Small intestine (tissue), 7 donors: ENCODE measurements at regions not wholly inside any gene's neighbourhood (a gene's known extent, or its start where the extent isn't known, plus 50 kb on each side); places are given as distances from the start of the nearest gene placed in this dataset.
A peak's percentile ranks its signal among the peaks of the same experiment; 100 is the strongest.

Experiments used
- DNase-seq, 2 donors: peaks; one replicate each; pipeline versions ENCODE4 v3.0.0 to v3.0.0-alpha.2; 2013
- FAIRE-seq: peaks from 2 replicates; lab custom pipeline; 2012; peaks lifted over from hg19 to GRCh38; lab: Jason Lieb, UNC
- H3K27ac ChIP-seq, 3 donors: one replicate each; pipeline ENCODE4 v1.5.1; 2013; ENCODE audit warnings: low read length in 2 of 3, mild to moderate bottlenecking in 2 of 3, control low read depth in 1 of 3, inconsistent platforms in 1 of 3, low read depth in 1 of 3, moderate library complexity in 1 of 3
- H3K27me3 ChIP-seq, 3 donors: one replicate each; pipeline ENCODE4 v1.6.1; 2013; ENCODE audit warnings: low read length in 3 of 3, inconsistent platforms in 1 of 3; ENCODE audit not compliant: control insufficient read depth in 3 of 3, insufficient read depth in 3 of 3
- H3K36me3 ChIP-seq, 3 donors: one replicate each; pipeline ENCODE4 v1.6.1; 2013; ENCODE audit warnings: low read length in 3 of 3, inconsistent platforms in 1 of 3, low read depth in 1 of 3, mild to moderate bottlenecking in 1 of 3, moderate library complexity in 1 of 3; ENCODE audit not compliant: control insufficient read depth in 3 of 3, insufficient read depth in 2 of 3
- H3K4me1 ChIP-seq, 3 donors: one replicate each; pipeline ENCODE4 v1.6.1; 2013; ENCODE audit warnings: low read length in 2 of 3, inconsistent platforms in 1 of 3, low read depth in 1 of 3, mild to moderate bottlenecking in 1 of 3, moderate library complexity in 1 of 3; ENCODE audit not compliant: control insufficient read depth in 3 of 3, insufficient read depth in 2 of 3
- H3K4me3 ChIP-seq, 3 donors: one replicate each; pipeline ENCODE4 v1.5.1; 2013; ENCODE audit warnings: low read length in 3 of 3, control low read depth in 1 of 3, inconsistent platforms in 1 of 3, low read depth in 1 of 3, mild to moderate bottlenecking in 1 of 3, moderate library complexity in 1 of 3
- H3K9me3 ChIP-seq, 2 donors: one replicate each; pipeline ENCODE4 v1.6.1; 2013; ENCODE audit warnings: low read depth in 1 of 2, low read length in 1 of 2; ENCODE audit not compliant: control insufficient read depth in 2 of 2, insufficient read depth in 1 of 2
- WGBS, 3 donors: extraction: QIAGEN DNeasy Blood & Tissue Kit; methylation state at CpG; one replicate each; pipeline ENCODE4 v1.1.7; 2013; 5-methylcytosine and 5-hydroxymethylcytosine counted together
- donor health status: healthy with polysubstance abuse.
- donor health status: control.
- donor health status: control.
- donor health status: Bipolar disorder and iron deficiency.
- donor health status: healthy.

- no peaks in the 10 kb centered on the region for H3K27me3 ChIP-seq
- H3K4me3 ChIP-seq: no peak overlapping the region
- no peaks in the 10 kb centered on the region for H3K36me3 ChIP-seq
- FAIRE-seq: no peak
- WGBS, 3 donors: 47 to 75% (median 67%) methylated on average over 4 of the region's 4 CpGs
- no peaks in the 10 kb centered on the region for H3K9me3 ChIP-seq
- H3K27ac ChIP-seq: no peak overlapping the region
- no peak for DNase-seq
- no peaks in the 10 kb centered on the region for H3K4me1 ChIP-seq
Observed at GRCh38 chr12:24600551-24600950, 348.4 kb downstream of the BCAT1 start.

- 76 to 78% (median 78%) methylated on average over 5 of the region's 5 CpGs for WGBS, 3 donors
- H3K27ac ChIP-seq: no peak overlapping the region
- DNase-seq (no peak), FAIRE-seq (no peak)
- no peaks in the 10 kb centered on the region for H3K27me3 ChIP-seq
- no peaks in the 10 kb centered on the region for H3K4me1 ChIP-seq
- no peaks in the 10 kb centered on the region for H3K36me3 ChIP-seq
- H3K4me3 ChIP-seq: no peak overlapping the region
- H3K9me3 ChIP-seq: no peaks in the 10 kb centered on the region
Observed at GRCh38 chr12:24599736-24600135, 349.2 kb downstream of the BCAT1 start.

GRCh38 chr12:24597580-24597979 is 351.3 kb downstream of the BCAT1 start:
- no peak overlapping the region for H3K27ac ChIP-seq
- FAIRE-seq (no peak), DNase-seq (no peak)
- H3K4me1 ChIP-seq: no peaks in the 10 kb centered on the region
- H3K9me3 ChIP-seq: no peaks in the 10 kb centered on the region
- WGBS, 3 donors: 18 to 51% (median 31%) methylated on average over 3 of the region's 3 CpGs
- H3K4me3 ChIP-seq: no peak overlapping the region
- no peaks in the 10 kb centered on the region for H3K27me3 ChIP-seq
- H3K36me3 ChIP-seq: no peaks in the 10 kb centered on the region

GRCh38 chr12:24596768-24597388 is 352.0 kb downstream of the BCAT1 start:
- no peaks in the 10 kb centered on the region for H3K27me3 ChIP-seq
- H3K4me3 ChIP-seq: no peak overlapping the region
- DNase-seq (peak; percentile 2 to 10), FAIRE-seq (no peak)
- no peak overlapping the region for H3K27ac ChIP-seq
- no peaks in the 10 kb centered on the region for H3K9me3 ChIP-seq
- WGBS, 3 donors: 53 to 60% (median 54%) methylated on average over 2 of the region's 2 CpGs
- H3K36me3 ChIP-seq: no peaks in the 10 kb centered on the region
- no peaks in the 10 kb centered on the region for H3K4me1 ChIP-seq

GRCh38 chr12:24595652-24596235 is 353.2 kb downstream of the BCAT1 start:
- no peak overlapping the region for H3K4me3 ChIP-seq
- WGBS, 3 donors: 43 to 66% (median 51%) methylated on average over 3 of the region's 3 CpGs
- no peaks in the 10 kb centered on the region for H3K27me3 ChIP-seq
- H3K27ac ChIP-seq: no peak overlapping the region
- no peaks in the 10 kb centered on the region for H3K36me3 ChIP-seq
- H3K9me3 ChIP-seq: no peaks in the 10 kb centered on the region
- no peak for FAIRE-seq
- DNase-seq: no peak
- no peaks in the 10 kb centered on the region for H3K4me1 ChIP-seq

GRCh38 chr12:24591715-24592440 is 357.0 kb downstream of the BCAT1 start:
- no peak overlapping the region for H3K27ac ChIP-seq
- no peaks in the 10 kb centered on the region for H3K9me3 ChIP-seq
- WGBS, 3 donors: 57 to 76% (median 75%) methylated on average over 1 of the region's 1 CpG
- H3K27me3 ChIP-seq: no peaks in the 10 kb centered on the region
- DNase-seq (no peak), FAIRE-seq (no peak)
- H3K36me3 ChIP-seq: no peaks in the 10 kb centered on the region
- no peak overlapping the region for H3K4me3 ChIP-seq
- no peaks in the 10 kb centered on the region for H3K4me1 ChIP-seq

- H3K27ac ChIP-seq: no peak overlapping the region
- H3K4me3 ChIP-seq: no peak overlapping the region
- FAIRE-seq (no peak), DNase-seq (no peak)
- no peaks in the 10 kb centered on the region for H3K27me3 ChIP-seq
- H3K9me3 ChIP-seq: no peaks in the 10 kb centered on the region
- WGBS, 3 donors: 65 to 76% (median 70%) methylated on average over 4 of the region's 4 CpGs
- no peaks in the 10 kb centered on the region for H3K4me1 ChIP-seq
- H3K36me3 ChIP-seq: no peaks in the 10 kb centered on the region
Observed at GRCh38 chr12:24591079-24591626, 357.7 kb downstream of the BCAT1 start.

- H3K4me1 ChIP-seq: no peaks in the 10 kb centered on the region
- H3K36me3 ChIP-seq: no peaks in the 10 kb centered on the region
- H3K9me3 ChIP-seq: peaks cover 0 to 4% of the 10 kb centered on the region in 2 donors
- H3K27me3 ChIP-seq: no peaks in the 10 kb centered on the region
- H3K27ac ChIP-seq: no peak overlapping the region
- no peak overlapping the region for H3K4me3 ChIP-seq
- DNase-seq (no peak), FAIRE-seq (no peak)
- WGBS, 3 donors: 90 to 100% (median 93%) methylated on average over 2 of the region's 2 CpGs
Observed at GRCh38 chr12:24586293-24586692, 362.6 kb downstream of the BCAT1 start.
